NB4 (cell line): ENCODE measurements at regions not wholly inside any gene's neighbourhood (a gene's known extent, or its start where the extent isn't known, plus 50 kb on each side); places are given as distances from the start of the nearest gene placed in this dataset.

Experiments used
- DNase-seq: peaks from one replicate; pipeline ENCODE4 v3.0.0; 2010; ENCODE audit warnings: low read depth
- H3K4me3 ChIP-seq: one replicate; pipeline ENCODE4 v1.5.1; 2011; ENCODE audit warnings: mild to moderate bottlenecking, low read depth, low read length, moderate library complexity
- MYC ChIP-seq: IDR thresholded peaks from 2 replicates; pipeline ENCODE4 v1.6.1; 2011; ENCODE audit warnings: low read depth, low read length
- POLR2A ChIP-seq: IDR thresholded peaks from 2 replicates; pipeline ENCODE4 v1.6.1; 2011; ENCODE audit warnings: mild to moderate bottlenecking; ENCODE audit not compliant: insufficient read length; ENCODE audit errors: extremely low read depth
- TF ChIP-seq, protein P1 (sequence below): IDR thresholded peaks from 2 replicates; pipeline ENCODE4 v1.6.1; 2011; ENCODE audit warnings: low read depth, low read length
- TF ChIP-seq, protein P2 (sequence below): IDR thresholded peaks from one replicate; pipeline ENCODE4 v1.5.1; 2012; ENCODE audit warnings: low read depth, low read length

DNA sequence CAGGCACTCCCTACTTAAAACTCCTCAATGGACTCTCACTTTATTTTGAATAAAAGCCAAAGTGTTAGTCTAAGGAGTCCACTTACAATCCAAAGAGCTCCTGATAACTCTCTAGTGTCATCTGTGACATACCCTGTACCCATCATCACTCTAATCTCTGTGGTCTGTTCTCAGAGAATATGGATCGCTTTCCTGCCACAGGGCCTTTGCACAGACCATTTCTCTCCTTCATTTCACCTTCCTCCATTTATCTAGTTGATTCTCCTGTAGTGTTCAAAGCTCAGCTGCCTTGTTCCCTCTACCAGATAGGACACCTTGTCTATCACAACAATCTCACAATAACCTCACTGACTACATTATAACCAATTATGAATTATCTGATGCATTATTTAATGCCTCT lies 185.4 kb upstream of the KBTBD8 start:
- TF ChIP-seq POLR2A = no peak
- TF ChIP-seq, protein P1, sequence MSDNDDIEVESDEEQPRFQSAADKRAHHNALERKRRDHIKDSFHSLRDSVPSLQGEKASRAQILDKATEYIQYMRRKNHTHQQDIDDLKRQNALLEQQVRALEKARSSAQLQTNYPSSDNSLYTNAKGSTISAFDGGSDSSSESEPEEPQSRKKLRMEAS = no peak
- TF ChIP-seq, protein P2, sequence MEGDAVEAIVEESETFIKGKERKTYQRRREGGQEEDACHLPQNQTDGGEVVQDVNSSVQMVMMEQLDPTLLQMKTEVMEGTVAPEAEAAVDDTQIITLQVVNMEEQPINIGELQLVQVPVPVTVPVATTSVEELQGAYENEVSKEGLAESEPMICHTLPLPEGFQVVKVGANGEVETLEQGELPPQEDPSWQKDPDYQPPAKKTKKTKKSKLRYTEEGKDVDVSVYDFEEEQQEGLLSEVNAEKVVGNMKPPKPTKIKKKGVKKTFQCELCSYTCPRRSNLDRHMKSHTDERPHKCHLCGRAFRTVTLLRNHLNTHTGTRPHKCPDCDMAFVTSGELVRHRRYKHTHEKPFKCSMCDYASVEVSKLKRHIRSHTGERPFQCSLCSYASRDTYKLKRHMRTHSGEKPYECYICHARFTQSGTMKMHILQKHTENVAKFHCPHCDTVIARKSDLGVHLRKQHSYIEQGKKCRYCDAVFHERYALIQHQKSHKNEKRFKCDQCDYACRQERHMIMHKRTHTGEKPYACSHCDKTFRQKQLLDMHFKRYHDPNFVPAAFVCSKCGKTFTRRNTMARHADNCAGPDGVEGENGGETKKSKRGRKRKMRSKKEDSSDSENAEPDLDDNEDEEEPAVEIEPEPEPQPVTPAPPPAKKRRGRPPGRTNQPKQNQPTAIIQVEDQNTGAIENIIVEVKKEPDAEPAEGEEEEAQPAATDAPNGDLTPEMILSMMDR = no peak
- TF ChIP-seq MYC = no peak
- no peak overlapping the region for H3K4me3 ChIP-seq
- DNase-seq = no peak

DNA sequence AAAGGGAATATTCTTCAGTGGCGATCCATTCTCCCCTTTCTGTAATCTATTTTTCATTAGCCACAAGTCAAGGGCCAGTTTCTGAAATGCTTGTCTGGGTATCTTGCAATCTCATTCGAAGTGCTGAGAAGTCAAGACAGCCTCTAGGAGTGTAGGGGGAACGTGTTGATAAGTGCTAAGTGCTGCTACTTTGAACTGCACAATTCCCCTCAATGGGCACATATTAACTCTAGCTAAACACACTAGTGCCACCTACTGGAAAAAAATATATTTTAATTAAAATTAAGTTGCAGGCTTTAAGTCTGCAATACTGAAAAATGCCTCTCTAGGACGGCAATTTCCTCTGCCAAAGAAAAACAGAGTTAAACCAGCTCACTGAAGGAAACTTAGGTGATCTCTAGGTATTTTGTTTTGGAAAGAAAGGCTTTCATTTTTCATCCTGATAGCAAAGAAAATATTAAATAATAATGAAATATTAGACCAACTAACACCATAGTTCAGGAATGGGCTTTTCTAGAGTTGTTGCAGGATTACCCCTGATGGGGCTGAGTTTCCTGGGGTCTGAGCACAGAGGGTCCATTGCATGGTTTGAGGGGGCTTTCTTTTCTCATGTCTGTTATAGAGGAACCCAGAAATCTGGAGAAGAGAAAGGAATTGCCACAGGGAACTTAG lies 181.9 kb upstream of the KBTBD8 start:
- peak; percentile 58 for DNase-seq
- TF ChIP-seq, protein P2 = no peak
- TF ChIP-seq MYC (no peak), POLR2A (no peak)
- TF ChIP-seq, protein P1 = no peak
- H3K4me3 ChIP-seq = no peak overlapping the region

DNA sequence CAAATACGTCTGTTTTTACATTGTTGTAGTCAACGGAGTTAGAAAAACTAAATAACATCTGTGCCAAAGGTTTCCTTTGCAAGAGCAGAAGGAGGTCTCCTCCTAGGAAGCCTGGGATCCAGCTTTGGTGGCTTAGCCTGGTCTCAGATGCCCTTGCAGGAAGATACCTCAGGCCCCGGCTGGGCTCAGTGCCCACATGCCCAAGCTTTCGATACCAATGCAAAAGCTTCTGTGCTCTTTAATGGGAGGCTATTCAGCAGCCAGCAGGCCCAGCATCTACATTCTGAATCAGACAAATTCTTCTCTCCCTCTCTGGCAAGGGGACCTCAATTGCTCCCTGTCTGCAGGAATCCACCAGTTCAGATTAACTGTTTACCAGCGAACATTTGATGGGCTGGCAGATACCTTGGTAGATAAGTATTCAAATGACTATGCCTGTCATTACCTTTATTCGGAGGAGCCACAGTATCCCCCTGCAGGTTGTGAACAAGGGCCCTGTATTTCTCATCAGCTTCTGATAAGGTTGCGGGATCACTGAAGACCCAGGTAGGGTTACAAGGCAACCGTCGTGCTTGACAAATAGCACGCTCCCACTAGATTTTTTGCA lies 180.1 kb upstream of the KBTBD8 start:
- no peak overlapping the region for H3K4me3 ChIP-seq
- TF ChIP-seq, protein P1 = no peak
- TF ChIP-seq, protein P2 = no peak
- no peak for TF ChIP-seq POLR2A
- no peak for TF ChIP-seq MYC
- DNase-seq = no peak

DNA sequence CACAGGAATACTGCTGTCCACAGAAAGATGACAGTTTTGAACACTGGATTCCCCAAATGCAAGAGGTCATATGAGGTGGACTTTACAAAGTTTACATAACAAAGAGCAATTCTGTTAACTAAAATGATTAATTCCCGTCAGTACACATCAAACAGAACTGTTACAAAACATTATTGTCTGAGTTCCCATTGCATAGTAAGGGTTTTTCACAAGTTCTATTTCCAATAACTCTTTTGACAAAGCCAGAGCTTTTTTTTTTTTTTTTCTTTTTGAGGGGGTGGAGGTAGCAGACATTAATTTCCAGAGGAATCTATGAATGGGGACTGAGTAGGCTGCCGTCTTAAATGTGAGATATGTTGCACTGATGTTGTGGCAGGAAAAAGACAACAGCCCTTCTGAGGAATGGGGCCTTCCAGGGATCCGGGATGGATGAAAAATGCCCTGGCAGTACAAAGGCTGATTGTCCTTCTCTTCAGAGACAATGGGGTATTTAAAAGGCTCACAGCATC lies 178.1 kb upstream of the KBTBD8 start:
- TF ChIP-seq, protein P2 = no peak
- TF ChIP-seq MYC (no peak), POLR2A (no peak)
- TF ChIP-seq, protein P1 = no peak
- no peak overlapping the region for H3K4me3 ChIP-seq
- DNase-seq = no peak

DNA sequence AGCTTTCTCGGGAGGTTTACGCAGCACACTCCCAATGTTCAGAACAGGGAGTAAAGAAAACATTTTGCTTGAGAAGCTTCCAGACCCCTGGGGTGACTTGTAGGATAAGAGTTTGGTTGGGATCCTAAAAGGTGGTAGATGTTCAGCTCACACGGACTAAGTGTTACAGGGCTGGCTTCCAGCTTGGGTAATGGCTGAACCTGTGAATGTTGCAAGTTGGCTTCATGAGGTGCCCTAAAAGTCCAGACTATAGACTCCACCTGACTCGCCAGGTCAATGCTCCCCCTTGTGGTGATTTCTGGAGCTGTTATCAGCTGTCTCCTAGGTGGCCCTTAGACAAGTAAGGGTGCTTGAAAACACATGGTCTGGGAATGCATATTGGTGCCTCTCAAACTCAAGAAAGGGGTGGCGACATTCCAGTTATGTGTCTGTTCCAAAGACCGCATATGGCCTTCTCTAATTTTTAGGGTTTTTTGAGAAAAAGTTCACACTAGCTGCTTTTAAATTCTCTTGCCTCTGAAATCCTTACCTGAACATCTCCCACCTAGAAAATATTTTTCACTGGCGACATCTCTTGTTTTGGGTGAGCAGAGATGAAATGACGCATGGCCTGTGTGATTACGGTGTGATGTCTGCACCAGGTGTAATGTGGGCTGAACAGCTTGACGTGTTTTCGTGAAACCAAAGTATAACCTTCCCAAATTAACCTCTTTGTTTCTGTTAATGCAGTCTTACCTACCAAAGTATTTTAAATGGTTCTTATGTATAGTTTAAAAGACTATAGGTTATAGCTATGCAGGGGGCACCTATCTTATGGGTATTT lies 175.7 kb upstream of the KBTBD8 start:
- peak; percentile 59 for DNase-seq
- TF ChIP-seq, protein P1 = peak; percentile 23; the same call in 1 of the 2 replicates
- TF ChIP-seq, protein P2 = peak; percentile 75
- no peak for TF ChIP-seq MYC
- no peak overlapping the region for H3K4me3 ChIP-seq
